GOT3 (cell line): ENCODE measurements at regions not wholly inside any gene's neighbourhood (a gene's known extent, or its start where the extent isn't known, plus 50 kb on each side); places are given as distances from the start of the nearest gene placed in this dataset.
"Not testable (repeated sequence)": the region's sequence is repeated elsewhere in the genome, so short reads cannot be mapped to it uniquely, and the experiment has no call there.

Experiments
- DNase-seq: peaks from one replicate; lab custom pipeline; 2025; ENCODE audit warnings: mixed read lengths; lab: John Stamatoyannopoulos, UW

- no peak for DNase-seq
These were observed 911.1 kb downstream of the KCNT2 start for GRCh38 chr1:195697130-195697529.

GRCh38 chr1:195686764-195687163 is 921.5 kb downstream of the KCNT2 start:
- no peak for DNase-seq

- no peak for DNase-seq
These were observed 943.6 kb downstream of the KCNT2 start for GRCh38 chr1:195664628-195665027.

GRCh38 chr1:195663549-195664280 is 944.5 kb downstream of the KCNT2 start:
- DNase-seq: no peak

- no peak for DNase-seq
These were observed 951.5 kb downstream of the KCNT2 start for GRCh38 chr1:195656780-195657179.

GRCh38 chr1:195648875-195649274 is 959.4 kb downstream of the KCNT2 start:
- DNase-seq: not testable (repeated sequence)

- no peak for DNase-seq
These were observed 970.7 kb downstream of the KCNT2 start for GRCh38 chr1:195637539-195637938.

- DNase-seq: no peak
These were observed 990.0 kb downstream of the KCNT2 start for GRCh38 chr1:195618287-195618686.

GRCh38 chr1:195617106-195617505 is 991.1 kb downstream of the KCNT2 start:
- DNase-seq: no peak

- no peak for DNase-seq
These were observed 999.4 kb downstream of the KCNT2 start for GRCh38 chr1:195608883-195609282.

GRCh38 chr1:195606483-195606882 is 1001.8 kb downstream of the KCNT2 start:
- no peak for DNase-seq

- DNase-seq: no peak
These were observed 1004.0 kb downstream of the KCNT2 start for GRCh38 chr1:195604287-195604686.

- no peak for DNase-seq
These were observed 1010.3 kb downstream of the KCNT2 start for GRCh38 chr1:195597891-195598290.

GRCh38 chr1:195594773-195595172 is 1013.5 kb downstream of the KCNT2 start:
- no peak for DNase-seq

- DNase-seq: no peak
These were observed 1013.9 kb downstream of the KCNT2 start for GRCh38 chr1:195594322-195594721.

- DNase-seq: no peak
These were observed 1016.1 kb downstream of the KCNT2 start for GRCh38 chr1:195591917-195592672.

- no peak for DNase-seq
These were observed 1017.6 kb downstream of the KCNT2 start for GRCh38 chr1:195590649-195591048.

GRCh38 chr1:195584870-195585624 is 1023.2 kb downstream of the KCNT2 start:
- no peak for DNase-seq

- DNase-seq: no peak
These were observed 1027.3 kb downstream of the KCNT2 start for GRCh38 chr1:195580988-195581387.

GRCh38 chr1:195577748-195578147 is 1030.5 kb downstream of the KCNT2 start:
- DNase-seq: no peak

- no peak for DNase-seq
These were observed 1031.6 kb downstream of the KCNT2 start for GRCh38 chr1:195576641-195577040.

GRCh38 chr1:195574511-195574910 is 1033.7 kb downstream of the KCNT2 start:
- DNase-seq: no peak

- no peak for DNase-seq
These were observed 1038.3 kb downstream of the KCNT2 start for GRCh38 chr1:195569934-195570333.
